Fibroblast of the aortic adventitia (primary cell): ENCODE measurements at regions not wholly inside any gene's neighbourhood (a gene's known extent, or its start where the extent isn't known, plus 50 kb on each side); places are given as distances from the start of the nearest gene placed in this dataset.

Experiments
- DNase-seq: peaks from one replicate; pipeline ENCODE4 v3.0.0-alpha.2; 2010; ENCODE audit warnings: low read depth
- H3K4me3 ChIP-seq: 2 replicates; pipeline ENCODE4 v1.5.1; 2011; ENCODE audit warnings: low read depth, mild to moderate bottlenecking, control low read depth, low read length, moderate library complexity
- TF ChIP-seq, protein P1 (sequence below): IDR thresholded peaks from 2 replicates; pipeline ENCODE4 v1.5.1; 2011; ENCODE audit warnings: mild to moderate bottlenecking, low read length, control low read depth, inconsistent platforms; ENCODE audit not compliant: insufficient read depth

DNA sequence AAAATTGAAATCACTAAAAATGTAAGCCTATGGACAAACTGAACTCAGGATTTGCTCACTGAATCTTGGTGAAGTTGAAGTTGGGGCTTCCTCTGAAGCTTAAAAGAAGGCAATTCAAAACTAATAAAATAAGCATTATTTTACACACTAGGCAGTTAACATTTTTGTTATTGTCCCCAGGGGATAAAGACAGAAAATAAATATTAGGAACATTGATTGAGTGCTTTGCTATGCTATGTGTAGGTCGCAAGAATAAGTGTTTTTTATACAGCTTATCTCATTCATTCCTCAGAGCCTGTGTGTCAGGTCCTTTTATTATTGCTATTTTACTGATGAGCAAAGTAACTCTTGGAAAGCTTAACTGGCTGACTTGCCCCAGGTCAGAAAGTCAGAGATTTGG is 82.2 kb downstream of the ZNF608 start:
- TF ChIP-seq, protein P1, sequence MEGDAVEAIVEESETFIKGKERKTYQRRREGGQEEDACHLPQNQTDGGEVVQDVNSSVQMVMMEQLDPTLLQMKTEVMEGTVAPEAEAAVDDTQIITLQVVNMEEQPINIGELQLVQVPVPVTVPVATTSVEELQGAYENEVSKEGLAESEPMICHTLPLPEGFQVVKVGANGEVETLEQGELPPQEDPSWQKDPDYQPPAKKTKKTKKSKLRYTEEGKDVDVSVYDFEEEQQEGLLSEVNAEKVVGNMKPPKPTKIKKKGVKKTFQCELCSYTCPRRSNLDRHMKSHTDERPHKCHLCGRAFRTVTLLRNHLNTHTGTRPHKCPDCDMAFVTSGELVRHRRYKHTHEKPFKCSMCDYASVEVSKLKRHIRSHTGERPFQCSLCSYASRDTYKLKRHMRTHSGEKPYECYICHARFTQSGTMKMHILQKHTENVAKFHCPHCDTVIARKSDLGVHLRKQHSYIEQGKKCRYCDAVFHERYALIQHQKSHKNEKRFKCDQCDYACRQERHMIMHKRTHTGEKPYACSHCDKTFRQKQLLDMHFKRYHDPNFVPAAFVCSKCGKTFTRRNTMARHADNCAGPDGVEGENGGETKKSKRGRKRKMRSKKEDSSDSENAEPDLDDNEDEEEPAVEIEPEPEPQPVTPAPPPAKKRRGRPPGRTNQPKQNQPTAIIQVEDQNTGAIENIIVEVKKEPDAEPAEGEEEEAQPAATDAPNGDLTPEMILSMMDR: no peak
- no peak for DNase-seq
- H3K4me3 ChIP-seq: no peak overlapping the region

DNA sequence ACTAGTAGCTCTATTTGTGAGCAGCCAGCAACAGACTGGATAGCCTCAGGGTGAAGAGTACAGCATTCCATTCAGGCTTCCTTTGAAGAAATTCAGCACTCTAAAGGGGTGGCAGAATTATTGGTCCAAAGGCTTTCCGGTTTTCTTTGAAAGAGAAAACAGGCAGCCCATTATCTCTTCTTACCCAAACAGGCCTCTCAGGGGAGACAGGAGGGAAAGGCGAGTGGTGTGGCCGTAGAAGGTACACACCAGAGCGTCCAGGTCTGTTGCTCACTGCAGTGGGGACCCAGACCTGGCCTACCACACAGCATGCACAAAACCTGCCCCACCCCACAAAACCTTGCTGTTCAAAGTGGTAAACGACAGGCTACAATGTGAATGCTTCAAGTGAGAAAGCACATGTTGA is 83.3 kb downstream of the ZNF608 start:
- TF ChIP-seq, protein P1: no peak
- no peak overlapping the region for H3K4me3 ChIP-seq

DNA sequence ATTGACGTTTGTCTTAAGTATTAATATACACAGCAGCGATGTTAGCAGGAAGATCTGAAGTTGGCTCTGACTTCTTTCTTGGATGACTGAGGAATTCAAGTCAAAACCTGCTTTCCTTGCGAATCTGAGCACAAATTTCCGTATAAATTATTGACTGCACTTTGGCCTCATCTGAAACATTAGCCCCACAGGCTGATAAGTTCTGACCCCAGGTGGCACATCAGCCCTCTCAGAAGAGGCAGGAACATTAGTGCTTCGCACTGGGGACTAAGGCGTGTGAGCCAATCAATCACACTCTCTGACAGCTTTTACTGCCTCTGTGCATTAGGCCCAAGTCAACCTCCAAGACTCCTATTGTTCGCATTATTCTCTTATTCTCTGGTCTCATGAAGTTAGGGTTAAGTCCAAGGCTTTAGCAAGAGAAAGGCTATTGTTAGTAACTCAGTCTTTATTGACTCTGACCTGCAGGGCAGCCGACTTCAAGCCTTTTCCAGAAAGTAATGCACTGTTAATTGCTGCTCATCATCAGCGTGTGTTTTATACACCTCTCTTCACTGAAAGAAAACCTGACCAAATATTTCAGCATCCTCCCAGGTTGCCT is 84.2 kb downstream of the ZNF608 start:
- H3K4me3 ChIP-seq: no peak overlapping the region
- no peak for DNase-seq

More for the DNA sequence above, 83.3 kb downstream of the ZNF608 start:
- no peak for DNase-seq

DNA sequence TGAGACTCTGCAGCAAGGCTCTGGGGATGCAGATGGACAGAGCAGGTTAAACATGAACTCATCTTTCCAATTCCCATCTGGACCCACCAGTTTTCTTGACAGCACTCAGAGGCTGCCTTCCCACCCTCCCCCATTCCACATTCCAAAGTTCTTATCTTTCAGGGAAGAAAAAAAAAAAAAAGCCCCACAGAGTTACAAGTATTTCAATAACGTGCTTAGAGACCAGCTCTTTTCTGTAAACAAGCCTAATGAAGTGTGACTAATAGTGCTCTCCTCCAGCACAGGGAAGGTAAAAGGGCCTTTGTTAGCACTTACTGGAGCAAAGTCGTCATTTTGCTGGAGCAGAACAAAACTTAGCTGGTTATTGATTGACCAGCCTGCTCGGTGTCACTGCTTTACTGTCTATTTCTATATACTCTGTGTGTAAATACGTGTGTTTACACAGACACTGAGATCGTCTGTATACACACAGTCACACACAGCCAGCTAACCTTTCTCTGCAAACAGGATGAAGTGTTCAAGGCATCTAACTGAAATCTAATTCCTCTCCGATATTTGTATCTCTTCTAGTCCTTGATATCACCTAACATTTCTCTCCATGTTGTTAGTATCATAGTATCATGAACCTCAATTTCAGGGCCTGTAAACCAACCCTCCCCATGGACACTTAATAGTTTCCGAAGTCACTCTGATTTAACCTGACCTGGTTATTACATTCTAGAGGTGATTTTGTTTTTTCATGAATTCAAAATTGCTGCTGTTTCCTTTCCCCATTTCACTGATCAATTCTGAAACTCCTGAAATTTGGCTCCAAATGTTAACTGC is 84.9 kb downstream of the ZNF608 start:
- DNase-seq: peak; percentile 80
- TF ChIP-seq, protein P1: no peak
- H3K4me3 ChIP-seq: no peak overlapping the region

More for the DNA sequence above, 84.2 kb downstream of the ZNF608 start:
- TF ChIP-seq, protein P1: no peak

DNA sequence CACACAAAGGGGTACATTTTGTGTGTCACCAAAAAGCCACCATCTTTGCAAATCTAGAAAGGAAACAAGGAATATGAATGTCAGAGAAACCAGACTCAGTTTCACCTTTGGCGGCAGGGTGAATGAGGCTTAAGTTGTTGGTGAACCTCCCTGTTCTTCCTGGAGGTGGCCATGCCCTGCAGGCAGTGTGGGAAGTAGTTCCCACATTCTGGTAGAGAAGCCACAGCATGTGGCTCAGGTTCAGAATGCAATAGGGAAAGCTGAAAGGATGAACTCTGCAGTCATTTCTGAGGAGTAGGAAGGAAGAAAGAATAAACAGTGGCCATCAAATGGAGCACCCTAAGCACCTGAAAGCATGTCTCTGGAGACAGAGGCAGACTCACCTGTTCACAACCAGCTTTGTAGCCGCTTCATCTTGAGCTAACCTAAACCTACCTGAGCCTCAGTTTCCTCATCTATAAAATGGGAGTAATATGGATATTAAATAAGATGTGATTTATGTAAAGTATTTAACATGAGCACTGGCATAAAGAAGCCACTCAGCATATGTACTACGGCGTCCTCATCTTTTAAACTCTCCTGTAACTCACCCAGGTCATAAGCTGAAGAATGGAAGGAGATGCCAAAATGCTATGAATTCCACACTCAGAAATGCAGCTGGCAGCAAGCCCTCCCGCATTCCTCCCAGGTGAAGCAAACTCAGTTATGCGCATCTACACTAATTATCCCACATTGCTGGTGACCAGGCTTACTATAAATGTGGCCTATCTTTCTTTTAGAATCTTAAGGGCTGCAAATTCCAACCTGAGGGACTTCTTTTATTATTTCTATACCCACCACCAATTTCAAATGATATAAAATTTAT is 86.0 kb downstream of the ZNF608 start:
- no peak for DNase-seq
- TF ChIP-seq, protein P1: no peak
- no peak overlapping the region for H3K4me3 ChIP-seq

DNA sequence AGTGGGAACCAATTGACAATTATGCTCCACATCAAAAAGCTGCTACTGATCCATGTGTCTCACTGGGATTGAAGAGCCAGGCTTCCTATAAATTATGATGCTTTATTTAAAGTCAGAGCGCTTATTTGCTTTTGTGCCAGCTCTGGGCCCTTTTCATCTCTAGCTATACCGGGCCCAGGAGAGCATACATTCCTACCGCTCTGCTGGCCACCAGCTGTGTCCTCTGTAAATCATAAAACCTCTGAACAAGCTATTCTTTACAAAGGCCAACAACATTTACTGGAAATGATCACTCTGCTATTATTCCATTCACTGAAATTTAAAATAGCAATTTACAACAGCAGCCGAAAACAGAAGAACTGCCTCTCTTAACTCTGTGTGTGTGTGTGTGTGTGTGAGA is 86.6 kb downstream of the ZNF608 start:
- TF ChIP-seq, protein P1: no peak
- no peak overlapping the region for H3K4me3 ChIP-seq
- no peak for DNase-seq
